Neural progenitor cell (in vitro differentiated cells): ENCODE measurements at regions not wholly inside any gene's neighbourhood (a gene's known extent, or its start where the extent isn't known, plus 50 kb on each side); places are given as distances from the start of the nearest gene placed in this dataset.
"Not testable (repeated sequence)": the region's sequence is repeated elsewhere in the genome, so short reads cannot be mapped to it uniquely, and the experiment has no call there.

ENCODE experiments used
- DNase-seq: peaks from one replicate; pipeline ENCODE4 v3.0.0-alpha.2; 2016; ENCODE audit warnings: low spot score
- H2AFZ ChIP-seq: fragments of 200-600 bp; sonication (generic); replicated peaks from 2 replicates; pipeline ENCODE4 v1.6.1; 2016; ENCODE audit warnings: antibody characterized with exemption
- H3F3A ChIP-seq: fragments of 200-600 bp; sonication (generic); 2 replicates; pipeline ENCODE4 v1.6.1; 2016; ENCODE audit warnings: antibody characterized with exemption, low read depth
- H3K27ac ChIP-seq: fragments of 200-600 bp; sonication (generic); 2 replicates; pipeline ENCODE4 v1.5.1; 2016; ENCODE audit warnings: mild to moderate bottlenecking
- H3K27me3 ChIP-seq: fragments of 200-600 bp; sonication (generic); 2 replicates; pipeline ENCODE4 v1.6.1; 2016; ENCODE audit warnings: mild to moderate bottlenecking, moderate library complexity
- H3K36me3 ChIP-seq: fragments of 200-600 bp; sonication (generic); 2 replicates; pipeline ENCODE4 v1.5.1; 2016
- H3K4me1 ChIP-seq: fragments of 200-600 bp; sonication (generic); 2 replicates; pipeline ENCODE4 v1.6.1; 2016; ENCODE audit warnings: mixed run types
- H3K4me2 ChIP-seq: fragments of 200-600 bp; sonication (generic); 2 replicates; pipeline ENCODE4 v1.6.1; 2016
- H3K4me3 ChIP-seq: fragments of 200-600 bp; sonication (generic); 2 replicates; pipeline ENCODE4 v1.5.1; 2016
- H3K79me2 ChIP-seq: fragments of 200-600 bp; sonication (generic); 2 replicates; pipeline ENCODE4 v1.6.1; 2016; ENCODE audit warnings: low read depth
- H3K9ac ChIP-seq: fragments of 200-600 bp; sonication (generic); 2 replicates; pipeline ENCODE4 v1.6.1; 2016
- H3K9me3 ChIP-seq: fragments of 200-600 bp; sonication (generic); 2 replicates; pipeline ENCODE4 v1.5.1; 2016; ENCODE audit warnings: low read depth
- H4K20me1 ChIP-seq: fragments of 200-600 bp; sonication (generic); 2 replicates; pipeline ENCODE4 v1.6.1; 2016; ENCODE audit warnings: low read depth
- H3K27ac Mint-ChIP-seq: 3 replicates; pipeline ENCODE4 v1.8.0; 2021; ENCODE audit warnings: mixed read lengths
- H3K27me3 Mint-ChIP-seq: 2 replicates; pipeline ENCODE4 v1.8.0; 2022; ENCODE audit warnings: low read depth, mild to moderate bottlenecking, inconsistent platforms, moderate library complexity, mixed read lengths; ENCODE audit not compliant: insufficient read depth
- H3K36me3 Mint-ChIP-seq: 3 replicates; pipeline ENCODE4 v1.8.0; 2021; ENCODE audit warnings: mixed read lengths
- H3K4me1 Mint-ChIP-seq: 3 replicates; pipeline ENCODE4 v1.8.0; 2021; ENCODE audit warnings: mixed read lengths
- H3K4me3 Mint-ChIP-seq: 3 replicates; pipeline ENCODE4 v1.8.0; 2021; ENCODE audit warnings: mild to moderate bottlenecking, moderate library complexity, mixed read lengths
- H3K9me3 Mint-ChIP-seq: 3 replicates; pipeline ENCODE4 v1.8.0; 2020; ENCODE audit warnings: mixed read lengths
- EZH2 ChIP-seq: fragments of 200-600 bp; sonication (generic); IDR thresholded peaks from 2 replicates; pipeline ENCODE4 v1.6.1; 2017; ENCODE audit warnings: antibody characterized with exemption, mild to moderate bottlenecking, moderate library complexity
- EZH2phosphoT487 ChIP-seq: fragments of 200-600 bp; sonication (generic); IDR thresholded peaks from 2 replicates; pipeline ENCODE4 v1.6.1; 2017; ENCODE audit warnings: antibody characterized with exemption
- TF ChIP-seq, protein P1 (sequence below): fragments of 200-600 bp; sonication (generic); IDR thresholded peaks from 2 replicates; pipeline ENCODE4 v1.5.1; 2017; ENCODE audit warnings: antibody characterized with exemption, mild to moderate bottlenecking

DNA sequence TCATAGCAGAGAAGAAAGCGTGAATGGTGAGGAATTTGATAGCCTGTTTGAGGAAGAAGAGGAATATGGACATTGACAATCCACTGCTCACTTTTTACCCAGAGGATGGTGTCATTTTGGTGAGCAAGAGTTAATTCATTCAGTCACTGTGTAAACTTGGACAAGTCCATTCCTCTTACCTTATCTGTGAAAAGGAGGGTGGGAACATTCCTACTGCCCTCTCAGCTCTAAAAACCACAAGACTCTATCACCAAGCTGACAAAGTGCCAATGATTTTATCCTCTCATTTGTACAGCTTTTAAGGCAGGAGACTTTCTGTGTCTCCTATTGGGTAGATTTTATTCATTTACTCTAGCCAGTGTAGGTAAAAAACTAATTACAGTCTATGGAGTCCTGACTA, 103.8 kb downstream of the LUZP4 start:
- no peaks in the 10 kb centered on the region for H3K9me3 ChIP-seq
- H3K27me3 Mint-ChIP-seq = peaks cover 2% of the 10 kb centered on the region
- H3K79me2 ChIP-seq = no peaks in the 10 kb centered on the region
- H3K36me3 ChIP-seq = no peaks in the 10 kb centered on the region
- no peaks in the 10 kb centered on the region for H3K27me3 ChIP-seq
- H3K36me3 Mint-ChIP-seq = no peaks in the 10 kb centered on the region
- no peak overlapping the region for H3K9ac ChIP-seq
- H3K4me1 Mint-ChIP-seq = peaks cover 11% of the 10 kb centered on the region
- no peak overlapping the region for H3K4me3 ChIP-seq
- H3K27ac ChIP-seq = no peak overlapping the region
- H3K4me2 ChIP-seq = no peak overlapping the region
- no peak overlapping the region for H2AFZ ChIP-seq
- peaks cover 5% of the 10 kb centered on the region for H3F3A ChIP-seq
- no peak overlapping the region for H3K4me3 Mint-ChIP-seq
- no peak overlapping the region for H3K27ac Mint-ChIP-seq
- DNase-seq = no peak
- TF ChIP-seq, protein P1, sequence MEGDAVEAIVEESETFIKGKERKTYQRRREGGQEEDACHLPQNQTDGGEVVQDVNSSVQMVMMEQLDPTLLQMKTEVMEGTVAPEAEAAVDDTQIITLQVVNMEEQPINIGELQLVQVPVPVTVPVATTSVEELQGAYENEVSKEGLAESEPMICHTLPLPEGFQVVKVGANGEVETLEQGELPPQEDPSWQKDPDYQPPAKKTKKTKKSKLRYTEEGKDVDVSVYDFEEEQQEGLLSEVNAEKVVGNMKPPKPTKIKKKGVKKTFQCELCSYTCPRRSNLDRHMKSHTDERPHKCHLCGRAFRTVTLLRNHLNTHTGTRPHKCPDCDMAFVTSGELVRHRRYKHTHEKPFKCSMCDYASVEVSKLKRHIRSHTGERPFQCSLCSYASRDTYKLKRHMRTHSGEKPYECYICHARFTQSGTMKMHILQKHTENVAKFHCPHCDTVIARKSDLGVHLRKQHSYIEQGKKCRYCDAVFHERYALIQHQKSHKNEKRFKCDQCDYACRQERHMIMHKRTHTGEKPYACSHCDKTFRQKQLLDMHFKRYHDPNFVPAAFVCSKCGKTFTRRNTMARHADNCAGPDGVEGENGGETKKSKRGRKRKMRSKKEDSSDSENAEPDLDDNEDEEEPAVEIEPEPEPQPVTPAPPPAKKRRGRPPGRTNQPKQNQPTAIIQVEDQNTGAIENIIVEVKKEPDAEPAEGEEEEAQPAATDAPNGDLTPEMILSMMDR = no peak
- TF ChIP-seq EZH2 (no peak), EZH2phosphoT487 (no peak)
- peaks cover 3% of the 10 kb centered on the region for H3K4me1 ChIP-seq
- H4K20me1 ChIP-seq = no peaks in the 10 kb centered on the region
- H3K9me3 Mint-ChIP-seq = no peaks in the 10 kb centered on the region

DNA sequence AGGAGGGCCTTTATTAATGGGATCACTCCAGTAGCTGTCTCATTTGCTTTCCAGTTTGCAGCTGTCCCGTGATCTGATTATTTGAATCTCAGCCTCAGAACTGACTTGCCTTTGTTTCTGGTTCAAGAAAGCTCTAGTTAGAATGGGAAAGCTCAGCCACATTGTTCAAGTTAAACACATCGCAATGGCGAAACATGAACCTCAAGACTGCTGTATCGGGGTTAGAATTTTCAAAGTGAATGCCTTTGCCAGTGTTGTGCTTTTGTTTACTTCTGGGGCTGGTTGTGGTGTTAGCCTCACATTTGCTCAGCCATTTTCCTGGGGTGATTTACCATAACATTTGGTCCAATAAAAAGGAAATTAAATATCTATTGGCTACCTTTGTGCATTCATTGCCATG, 105.3 kb downstream of the LUZP4 start:
- peaks cover 19% of the 10 kb centered on the region for H3K4me1 Mint-ChIP-seq
- not testable (repeated sequence) for H3K36me3 ChIP-seq, H3K9me3 Mint-ChIP-seq, H3K27me3 ChIP-seq, H3K4me3 ChIP-seq, H3K9me3 ChIP-seq, H3F3A ChIP-seq, H2AFZ ChIP-seq, H3K4me3 Mint-ChIP-seq, H3K27ac Mint-ChIP-seq, H4K20me1 ChIP-seq, H3K9ac ChIP-seq, H3K79me2 ChIP-seq, H3K4me2 ChIP-seq, H3K27ac ChIP-seq, H3K27me3 Mint-ChIP-seq, H3K4me1 ChIP-seq, H3K36me3 Mint-ChIP-seq
- peak; percentile 26 for DNase-seq

DNA sequence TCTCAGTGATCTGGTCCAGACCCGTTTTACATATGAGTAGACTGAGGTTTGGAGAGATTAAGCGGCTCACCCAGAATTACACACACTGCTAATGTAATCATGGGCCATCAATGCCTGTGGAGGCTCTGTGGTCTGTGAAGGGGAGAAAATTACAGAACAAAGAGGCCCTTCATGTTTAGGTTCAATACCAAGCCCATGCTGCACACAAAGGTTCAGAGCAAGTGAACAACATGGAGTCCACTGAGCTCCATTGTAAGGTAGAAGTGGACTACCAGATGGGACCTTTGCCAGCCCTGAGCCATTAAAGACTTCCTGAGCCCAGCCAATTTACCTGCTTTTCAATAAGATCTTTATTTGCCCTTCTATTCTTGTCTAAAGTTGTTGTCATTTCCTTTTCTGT, 109.8 kb downstream of the LUZP4 start:
- peak overlapping the region; percentile 59 for H3K27ac Mint-ChIP-seq

DNA sequence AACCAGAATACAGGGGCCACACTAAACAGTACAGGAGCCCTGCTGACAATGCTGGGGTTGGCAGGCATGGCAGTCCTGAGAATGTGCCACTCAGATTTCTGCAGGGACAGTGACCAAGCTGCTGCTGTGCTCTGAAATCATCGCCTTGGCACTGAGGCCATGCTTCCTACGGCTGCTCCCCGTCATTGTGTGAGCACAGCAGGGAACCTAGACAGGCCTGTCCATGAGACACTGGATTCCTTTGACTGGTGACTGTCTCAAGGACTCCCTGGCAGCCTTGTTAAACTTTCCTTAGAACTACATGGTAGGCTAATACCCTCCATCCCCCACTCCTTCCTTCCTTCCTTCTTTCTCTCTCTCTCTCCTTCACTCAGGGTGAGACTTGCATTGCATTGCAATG, 111.4 kb downstream of the LUZP4 start:
- Histone ChIP-seq H3K27me3 (no peaks in the 10 kb centered on the region), H3F3A (peaks cover 46% of the 10 kb centered on the region), H3K27ac (no peak overlapping the region), H3K36me3 (no peaks in the 10 kb centered on the region), H3K4me3 (no peak overlapping the region), H3K9ac (no peak overlapping the region), H3K4me2 (no peak overlapping the region), H3K9me3 (no peaks in the 10 kb centered on the region), H2AFZ (no peak overlapping the region), H4K20me1 (no peaks in the 10 kb centered on the region), H3K79me2 (no peaks in the 10 kb centered on the region), H3K4me1 (no peaks in the 10 kb centered on the region)
- Mint-ChIP-seq H3K9me3 (no peaks in the 10 kb centered on the region), H3K27ac (peak overlapping the region; percentile 86), H3K4me3 (no peak overlapping the region), H3K4me1 (peaks cover 38% of the 10 kb centered on the region), H3K36me3 (no peaks in the 10 kb centered on the region), H3K27me3 (no peaks in the 10 kb centered on the region)
- no peak for TF ChIP-seq EZH2phosphoT487
- TF ChIP-seq, protein P1 = no peak
- no peak for TF ChIP-seq EZH2
- peak; percentile 67 for DNase-seq

More for the DNA sequence above, 109.8 kb downstream of the LUZP4 start:
- H3K9ac ChIP-seq = no peak overlapping the region
- Mint-ChIP-seq H3K4me3 (no peak overlapping the region), H3K9me3 (no peaks in the 10 kb centered on the region), H3K36me3 (no peaks in the 10 kb centered on the region), H3K27me3 (no peaks in the 10 kb centered on the region), H3K4me1 (peaks cover 43% of the 10 kb centered on the region)
- H3K4me3 ChIP-seq = no peak overlapping the region
- TF ChIP-seq EZH2 (no peak), EZH2phosphoT487 (no peak)
- TF ChIP-seq, protein P1 = no peak
- no peak for DNase-seq
- no peaks in the 10 kb centered on the region for H3K36me3 ChIP-seq
- no peak overlapping the region for H3K27ac ChIP-seq
- H3K79me2 ChIP-seq = no peaks in the 10 kb centered on the region
- H3K9me3 ChIP-seq = no peaks in the 10 kb centered on the region
- no peak overlapping the region for H2AFZ ChIP-seq
- no peaks in the 10 kb centered on the region for H3K27me3 ChIP-seq
- peaks cover 36% of the 10 kb centered on the region for H3F3A ChIP-seq
- H3K4me2 ChIP-seq = no peak overlapping the region
- no peaks in the 10 kb centered on the region for H4K20me1 ChIP-seq
- H3K4me1 ChIP-seq = peaks cover 3% of the 10 kb centered on the region
